BJ (cell line): ENCODE measurements at regions not wholly inside any gene's neighbourhood (a gene's known extent, or its start where the extent isn't known, plus 50 kb on each side); places are given as distances from the start of the nearest gene placed in this dataset.

Experiments
- CTCF ChIA-PET: fragments of 350-600 bp; formaldehyde crosslinking; extraction: SDS; loops from one replicate; lab custom pipeline; 2021; ENCODE audit warnings: antibody characterized with exemption, inconsistent platforms; lab: Yijun Ruan, JAX
- POLR2A ChIA-PET: fragments of 300-600 bp; sonication (Branson Sonifier 250); formaldehyde crosslinking; extraction: SDS; loops from one replicate; lab custom pipeline; 2021; ENCODE audit warnings: antibody characterized with exemption; lab: Charles Lee
- DNase-seq: peaks from one replicate; pipeline ENCODE4 v3.0.0-alpha.2; 2011; ENCODE audit warnings: low read depth
- H3K27me3 ChIP-seq: 2 replicates; pipeline ENCODE4 v1.6.0; 2011; ENCODE audit warnings: low read length; ENCODE audit not compliant: control insufficient read depth, insufficient read depth
- H3K36me3 ChIP-seq: 2 replicates; pipeline ENCODE4 v1.5.1; 2011; ENCODE audit warnings: low read length; ENCODE audit not compliant: control insufficient read depth, insufficient read depth
- H3K4me3 ChIP-seq: 2 replicates; pipeline ENCODE4 v1.5.1; 2011; ENCODE audit warnings: low read depth, mild to moderate bottlenecking, control low read depth, low read length
- CTCF ChIP-seq: IDR thresholded peaks from 2 replicates; pipeline ENCODE4 v1.5.1; 2011; ENCODE audit warnings: low read depth, mild to moderate bottlenecking, control low read depth, inconsistent platforms, low read length, moderate library complexity; ENCODE audit not compliant: insufficient read depth

- ChIA-PET CTCF (interaction anchor here (2.4 kb wide), 1 partner anchor 480 kb away, joined by 13 read pairs; no protein-coding TSS in a partner anchor), POLR2A (no interaction called here)
- H3K4me3 ChIP-seq, result no peak overlapping the region
- TF ChIP-seq CTCF, result no peak
- H3K27me3 ChIP-seq, result peaks cover 4% of the 10 kb centered on the region
- no peaks in the 10 kb centered on the region for H3K36me3 ChIP-seq
- no peak for DNase-seq
Observed at GRCh38 chr16:86037999-86038925, 139.3 kb downstream of the IRF8 start.

- no peaks in the 10 kb centered on the region for H3K36me3 ChIP-seq
- no peak overlapping the region for H3K4me3 ChIP-seq
- DNase-seq, result no peak
- ChIA-PET POLR2A (no interaction called here), CTCF (interaction anchor here (1.3 to 2.4 kb wide), 2 partner anchors 10 to 479 kb away, joined by 5 to 13 read pairs; no protein-coding TSS in a partner anchor)
- peaks cover 4% of the 10 kb centered on the region for H3K27me3 ChIP-seq
- TF ChIP-seq CTCF, result no peak
Observed at GRCh38 chr16:86038926-86039310, 140.0 kb downstream of the IRF8 start.

DNA sequence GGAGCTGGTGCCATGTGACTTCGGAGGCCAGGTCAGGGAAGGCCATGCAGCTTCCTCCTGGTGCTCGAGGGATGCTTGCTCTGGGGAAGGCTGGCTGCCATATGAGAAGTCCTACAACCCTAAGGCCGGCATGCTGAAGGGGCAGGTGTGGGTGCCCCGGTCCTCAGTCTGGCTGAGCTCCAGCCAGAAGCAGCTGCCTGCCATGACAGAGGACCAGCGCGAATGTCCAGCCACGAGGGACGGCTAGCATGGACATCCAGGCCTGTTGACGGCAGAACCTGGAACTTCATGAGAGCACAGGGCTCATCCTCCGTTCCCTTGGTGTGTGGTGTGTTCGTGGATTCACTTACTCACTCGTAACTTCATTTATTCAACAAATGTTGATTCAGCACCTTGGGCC is 140.6 kb downstream of the IRF8 start:
- Histone ChIP-seq H3K4me3 (no peak overlapping the region), H3K27me3 (peaks cover 4% of the 10 kb centered on the region), H3K36me3 (no peaks in the 10 kb centered on the region)
- CTCF ChIA-PET, result interaction anchor here (1.3 kb wide), 1 partner anchor 10 kb away, joined by 5 read pairs; no protein-coding TSS in a partner anchor
- TF ChIP-seq CTCF, result no peak
- POLR2A ChIA-PET, result no interaction called here
- DNase-seq, result no peak

DNA sequence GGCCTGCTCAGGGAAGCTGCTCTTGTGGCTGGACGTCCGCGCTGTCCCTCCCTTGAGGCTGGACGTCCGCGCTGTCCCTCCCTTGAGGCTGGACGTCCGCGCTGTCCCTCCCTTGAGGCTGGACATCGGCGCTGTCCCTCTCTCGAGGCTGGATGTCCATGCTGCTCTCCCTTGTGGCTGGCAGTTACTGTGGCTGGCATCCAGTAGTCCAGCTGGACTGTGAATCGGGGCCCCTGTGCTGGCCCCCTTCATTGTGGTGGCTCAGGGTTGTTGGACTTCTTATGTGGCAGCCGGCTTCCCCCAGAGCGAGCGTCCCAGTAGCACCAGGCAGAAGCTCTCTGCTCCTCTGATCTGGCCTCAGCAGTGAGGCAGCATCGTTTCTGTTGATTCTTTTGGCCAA is 141.5 kb downstream of the IRF8 start:
- no peak overlapping the region for H3K4me3 ChIP-seq
- H3K36me3 ChIP-seq, result no peaks in the 10 kb centered on the region
- no peak for DNase-seq
- no peak for TF ChIP-seq CTCF
- peaks cover 4% of the 10 kb centered on the region for H3K27me3 ChIP-seq
- ChIA-PET CTCF (interaction anchor here (1.1 to 1.3 kb wide), 2 partner anchors 9 to 483 kb away, joined by 3 read pairs; no protein-coding TSS in a partner anchor), POLR2A (no interaction called here)

GRCh38 chr16:86041215-86041614 is 142.3 kb downstream of the IRF8 start:
- POLR2A ChIA-PET, result no interaction called here
- Histone ChIP-seq H3K4me3 (no peak overlapping the region), H3K36me3 (no peaks in the 10 kb centered on the region), H3K27me3 (peaks cover 6% of the 10 kb centered on the region)
- CTCF ChIA-PET, result interaction anchor here (0.7 to 1.3 kb wide), 3 partner anchors 8 to 483 kb away, joined by 3 read pairs; no protein-coding TSS in a partner anchor
- no peak for DNase-seq
- no peak for TF ChIP-seq CTCF
